ENCODE measurements at regions not wholly inside any gene's neighbourhood (a gene's known extent, or its start where the extent isn't known, plus 50 kb on each side); places are given as distances from the start of the nearest gene placed in this dataset.

DNA sequence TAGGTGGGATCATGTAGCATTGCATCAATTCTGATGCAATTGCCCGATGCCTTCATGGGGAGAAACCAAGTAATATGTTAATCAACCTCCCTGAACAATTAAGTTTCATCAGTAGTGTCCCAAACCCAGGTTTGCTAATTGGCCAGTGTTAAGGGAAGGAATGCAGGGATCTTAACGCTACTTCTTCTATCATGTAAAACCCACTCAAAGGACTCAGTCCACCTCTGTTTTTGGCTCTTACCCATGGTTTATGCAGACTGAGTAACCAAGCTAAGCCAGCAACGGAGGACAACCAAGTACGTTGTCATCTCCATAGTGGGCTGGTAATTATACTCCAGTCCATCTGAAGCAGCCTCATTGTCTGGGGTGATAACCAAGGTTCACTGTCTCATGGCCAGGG is 203.0 kb upstream of the FMN2 start:
- Histone ChIP-seq H3K27ac (ENCODE audit: insufficient read depth, low read length) (no peak overlapping the region), H3K9ac (ENCODE audit: insufficient read depth, low read length) (no peak overlapping the region), H3K79me2 (ENCODE audit: control insufficient read depth, insufficient read depth, low read length) (no peaks in the 10 kb centered on the region), H2AFZ (ENCODE audit: low read length) (no peak overlapping the region), H4K20me1 (ENCODE audit: control insufficient read depth, extremely low read depth, insufficient read depth, low read length) (no peaks in the 10 kb centered on the region), H3K9me3 (ENCODE audit: control insufficient read depth, insufficient read depth, low read depth, low read length) (no peaks in the 10 kb centered on the region), H3K4me3 (replicated peaks in 1 of 4; ENCODE audit: control extremely low read depth in 1 of 4, insufficient read depth in 1 of 4, low read depth in 3 of 4, low read length in 4 of 4) (no peak overlapping the region), H3K36me3 (ENCODE audit: control insufficient read depth, insufficient read depth, low read length) (no peaks in the 10 kb centered on the region), H3K4me1 (ENCODE audit: control insufficient read depth, extremely low read depth, insufficient read depth, low read length) (no peaks in the 10 kb centered on the region), H3K4me2 (ENCODE audit: extremely low read depth, insufficient read depth, low read length) (no peak overlapping the region), H3K27me3 (ENCODE audit: control insufficient read depth, insufficient read depth, low read length) (no peaks in the 10 kb centered on the region)
- no peak for TF ChIP-seq EZH2 (IDR thresholded peaks at IDR 0.05; ENCODE audit: low read length, missing control alignments)
- TF ChIP-seq, protein P1, sequence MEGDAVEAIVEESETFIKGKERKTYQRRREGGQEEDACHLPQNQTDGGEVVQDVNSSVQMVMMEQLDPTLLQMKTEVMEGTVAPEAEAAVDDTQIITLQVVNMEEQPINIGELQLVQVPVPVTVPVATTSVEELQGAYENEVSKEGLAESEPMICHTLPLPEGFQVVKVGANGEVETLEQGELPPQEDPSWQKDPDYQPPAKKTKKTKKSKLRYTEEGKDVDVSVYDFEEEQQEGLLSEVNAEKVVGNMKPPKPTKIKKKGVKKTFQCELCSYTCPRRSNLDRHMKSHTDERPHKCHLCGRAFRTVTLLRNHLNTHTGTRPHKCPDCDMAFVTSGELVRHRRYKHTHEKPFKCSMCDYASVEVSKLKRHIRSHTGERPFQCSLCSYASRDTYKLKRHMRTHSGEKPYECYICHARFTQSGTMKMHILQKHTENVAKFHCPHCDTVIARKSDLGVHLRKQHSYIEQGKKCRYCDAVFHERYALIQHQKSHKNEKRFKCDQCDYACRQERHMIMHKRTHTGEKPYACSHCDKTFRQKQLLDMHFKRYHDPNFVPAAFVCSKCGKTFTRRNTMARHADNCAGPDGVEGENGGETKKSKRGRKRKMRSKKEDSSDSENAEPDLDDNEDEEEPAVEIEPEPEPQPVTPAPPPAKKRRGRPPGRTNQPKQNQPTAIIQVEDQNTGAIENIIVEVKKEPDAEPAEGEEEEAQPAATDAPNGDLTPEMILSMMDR (conservative IDR thresholded peaks at IDR 0.05 in 1 of 2, IDR thresholded peaks at IDR 0.05 in 1 of 2; ENCODE audit: low read depth in 1 of 2, low read length in 2 of 2) = no peak
- DNase-seq (ENCODE audit: low read depth in 2 of 2) = no peak

DNA sequence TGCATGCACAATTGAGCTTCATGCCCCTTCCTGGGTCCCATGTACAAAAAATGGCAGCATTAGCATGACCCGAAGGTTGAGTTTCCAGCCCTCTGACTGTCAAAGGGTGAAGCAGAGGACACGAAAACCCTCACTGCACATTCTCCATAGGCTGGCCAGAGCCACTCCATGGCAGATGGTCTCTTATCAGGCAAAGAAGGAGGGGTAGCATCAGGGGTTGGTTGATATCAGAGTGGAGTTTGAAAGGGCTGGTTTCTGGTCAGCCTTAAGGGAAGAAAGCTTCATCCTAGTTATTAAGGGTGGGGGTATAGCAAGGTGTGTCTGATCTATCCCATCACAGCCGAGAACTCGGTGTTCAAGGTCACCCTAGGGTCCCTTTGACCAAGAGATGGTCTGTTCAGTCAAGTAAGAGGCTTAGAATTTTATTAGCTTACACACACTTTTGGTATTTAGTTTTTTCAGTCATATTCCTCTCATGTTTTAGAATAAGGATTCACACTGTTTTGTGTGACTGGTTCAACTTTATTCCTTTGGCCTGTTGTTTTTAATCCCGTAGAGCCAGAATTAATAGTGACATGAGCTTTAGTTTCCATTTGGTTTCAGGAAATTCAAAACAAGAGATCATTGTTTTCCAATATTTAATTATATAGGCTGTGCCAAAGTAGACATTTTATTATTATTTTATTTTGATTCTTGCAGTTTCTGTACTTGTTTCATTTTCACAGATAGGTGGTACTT is 199.9 kb upstream of the FMN2 start:
- no peak overlapping the region for H3K27ac ChIP-seq (ENCODE audit: insufficient read depth, low read length)
- H4K20me1 ChIP-seq (ENCODE audit: control insufficient read depth, extremely low read depth, insufficient read depth, low read length) = no peaks in the 10 kb centered on the region
- TF ChIP-seq, protein P1 (conservative IDR thresholded peaks at IDR 0.05 in 1 of 2, IDR thresholded peaks at IDR 0.05 in 1 of 2; ENCODE audit: low read depth in 1 of 2, low read length in 2 of 2) = no peak
- no peak for TF ChIP-seq EZH2 (IDR thresholded peaks at IDR 0.05; ENCODE audit: low read length, missing control alignments)
- H3K27me3 ChIP-seq (ENCODE audit: control insufficient read depth, insufficient read depth, low read length) = no peaks in the 10 kb centered on the region
- no peaks in the 10 kb centered on the region for H3K36me3 ChIP-seq (ENCODE audit: control insufficient read depth, insufficient read depth, low read length)
- no peak overlapping the region for H3K4me3 ChIP-seq (replicated peaks in 1 of 4; ENCODE audit: control extremely low read depth in 1 of 4, insufficient read depth in 1 of 4, low read depth in 3 of 4, low read length in 4 of 4)
- no peaks in the 10 kb centered on the region for H3K9me3 ChIP-seq (ENCODE audit: control insufficient read depth, insufficient read depth, low read depth, low read length)
- no peak for DNase-seq (ENCODE audit: low read depth in 2 of 2)
- no peaks in the 10 kb centered on the region for H3K79me2 ChIP-seq (ENCODE audit: control insufficient read depth, insufficient read depth, low read length)
- H3K4me1 ChIP-seq (ENCODE audit: control insufficient read depth, extremely low read depth, insufficient read depth, low read length) = no peaks in the 10 kb centered on the region
- H3K9ac ChIP-seq (ENCODE audit: insufficient read depth, low read length) = no peak overlapping the region
- H2AFZ ChIP-seq (ENCODE audit: low read length) = no peak overlapping the region
- no peak overlapping the region for H3K4me2 ChIP-seq (ENCODE audit: extremely low read depth, insufficient read depth, low read length)

DNA sequence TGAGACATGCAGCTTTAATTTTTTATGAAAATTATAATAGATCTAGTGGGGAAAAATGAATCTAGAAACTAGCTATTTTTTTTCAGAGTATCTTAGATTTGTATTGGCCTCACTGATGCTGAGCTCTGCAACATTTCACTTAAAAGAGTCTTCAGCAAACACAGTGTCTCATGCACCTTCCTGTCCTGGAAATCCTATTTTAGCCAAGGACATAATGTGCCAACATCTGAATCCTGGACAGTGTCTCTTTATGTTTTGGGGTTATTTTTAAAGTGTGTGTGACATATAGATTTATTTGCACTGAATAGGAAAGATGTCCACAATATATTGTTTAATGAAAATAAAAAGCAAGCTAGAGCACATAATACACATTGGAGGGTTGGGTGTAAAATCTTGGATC is 199.1 kb upstream of the FMN2 start:
- H3K27me3 ChIP-seq (ENCODE audit: control insufficient read depth, insufficient read depth, low read length) = no peaks in the 10 kb centered on the region
- H2AFZ ChIP-seq (ENCODE audit: low read length) = no peak overlapping the region
- no peaks in the 10 kb centered on the region for H3K79me2 ChIP-seq (ENCODE audit: control insufficient read depth, insufficient read depth, low read length)
- H3K9ac ChIP-seq (ENCODE audit: insufficient read depth, low read length) = no peak overlapping the region
- H3K4me1 ChIP-seq (ENCODE audit: control insufficient read depth, extremely low read depth, insufficient read depth, low read length) = no peaks in the 10 kb centered on the region
- no peaks in the 10 kb centered on the region for H4K20me1 ChIP-seq (ENCODE audit: control insufficient read depth, extremely low read depth, insufficient read depth, low read length)
- no peak for TF ChIP-seq EZH2 (IDR thresholded peaks at IDR 0.05; ENCODE audit: low read length, missing control alignments)
- TF ChIP-seq, protein P1 (conservative IDR thresholded peaks at IDR 0.05 in 1 of 2, IDR thresholded peaks at IDR 0.05 in 1 of 2; ENCODE audit: low read depth in 1 of 2, low read length in 2 of 2) = no peak
- H3K9me3 ChIP-seq (ENCODE audit: control insufficient read depth, insufficient read depth, low read depth, low read length) = no peaks in the 10 kb centered on the region
- H3K36me3 ChIP-seq (ENCODE audit: control insufficient read depth, insufficient read depth, low read length) = no peaks in the 10 kb centered on the region
- no peak overlapping the region for H3K4me3 ChIP-seq (replicated peaks in 1 of 4; ENCODE audit: control extremely low read depth in 1 of 4, insufficient read depth in 1 of 4, low read depth in 3 of 4, low read length in 4 of 4)
- H3K27ac ChIP-seq (ENCODE audit: insufficient read depth, low read length) = no peak overlapping the region
- DNase-seq (ENCODE audit: low read depth in 2 of 2) = no peak
- no peak overlapping the region for H3K4me2 ChIP-seq (ENCODE audit: extremely low read depth, insufficient read depth, low read length)
